Tibial artery (tissue), 4 donors: ENCODE measurements at regions not wholly inside any gene's neighbourhood (a gene's known extent, or its start where the extent isn't known, plus 50 kb on each side); places are given as distances from the start of the nearest gene placed in this dataset.

ENCODE experiments used
- DNase-seq, 2 donors: peaks; one replicate each; pipeline ENCODE4 v3.0.0-alpha.2; 2019
- H3K27ac ChIP-seq, 2 donors: fragments of 200-600 bp; sonication (generic) in 1 of 2; 1 replicate in 1 of 2; 2 replicates in 1 of 2; pipeline ENCODE4 v1.5.1; 2018 to 2019; ENCODE audit warnings: mild to moderate bottlenecking in 1 of 2
- H3K27me3 ChIP-seq, 2 donors: fragments of 200-600 bp; sonication (generic) in 1 of 2; one replicate each; pipeline versions ENCODE4 v1.5.1 to v1.6.0; 2016 to 2019
- H3K36me3 ChIP-seq, 3 donors: fragments of 200-600 bp; sonication (generic) in 2 of 3; one replicate each; pipeline ENCODE4 v1.5.1; 2016 to 2019; ENCODE audit warnings: mild to moderate bottlenecking in 2 of 3
- H3K4me1 ChIP-seq, 4 donors: fragments of 200-600 bp; sonication (generic) in 2 of 4; 1 replicate in 3 of 4; 2 replicates in 1 of 4; pipeline ENCODE4 v1.5.1; 2016 to 2019
- H3K4me3 ChIP-seq, 2 donors: fragments of 200-600 bp; sonication (generic) in 1 of 2; 1 replicate in 1 of 2; 2 replicates in 1 of 2; pipeline ENCODE4 v1.5.1; 2018 to 2019; ENCODE audit warnings: mild to moderate bottlenecking in 2 of 2
- H3K9me3 ChIP-seq, 3 donors: fragments of 200-600 bp; sonication (generic) in 1 of 3; one replicate each; pipeline ENCODE4 v1.5.1; 2016 to 2019
- CTCF ChIP-seq, 2 experiments: fragments of 200-600 bp in 1 of 2; fragments of 450-650 bp in 1 of 2; IDR thresholded peaks; one replicate each; pipeline ENCODE4 v1.5.1; 2017 to 2019; ENCODE audit warnings: antibody characterized with exemption in 2 of 2, mild to moderate bottlenecking in 1 of 2, moderate library complexity in 1 of 2
- intact Hi-C: fragments of 100-400 bp; cut with DNase I; formaldehyde crosslinking; loops from one replicate; pipeline ENCODE4 v1.15.0; 2023; ENCODE audit warnings: low total_unique reads

GRCh38 chr4:4913628-4914027 is 54.2 kb downstream of the MSX1 start:
- DNase-seq: no peak
- Histone ChIP-seq H3K27me3 (no peaks in the 10 kb centered on the region), H3K4me3 (no peak overlapping the region), H3K27ac (no peak overlapping the region), H3K4me1 (no peaks in the 10 kb centered on the region), H3K36me3 (no peaks in the 10 kb centered on the region), H3K9me3 (no peaks in the 10 kb centered on the region)
- intact Hi-C loops: no loop called here
- no peak for TF ChIP-seq CTCF (IDR thresholded peaks at IDR 0.05)

- H3K36me3 ChIP-seq: no peaks in the 10 kb centered on the region
- H3K4me3 ChIP-seq: no peak overlapping the region
- intact Hi-C loops: no loop called here
- no peaks in the 10 kb centered on the region for H3K4me1 ChIP-seq
- no peak overlapping the region for H3K27ac ChIP-seq
- H3K27me3 ChIP-seq: no peaks in the 10 kb centered on the region
- H3K9me3 ChIP-seq: no peaks in the 10 kb centered on the region
- DNase-seq: no peak
- TF ChIP-seq CTCF (IDR thresholded peaks at IDR 0.05): no peak
These were observed 54.8 kb downstream of the MSX1 start for GRCh38 chr4:4914059-4914820.

GRCh38 chr4:4914965-4915845 is 55.7 kb downstream of the MSX1 start:
- H3K27ac ChIP-seq: no peak overlapping the region
- intact Hi-C loops: no loop called here
- H3K4me3 ChIP-seq: no peak overlapping the region
- DNase-seq: no peak
- TF ChIP-seq CTCF (IDR thresholded peaks at IDR 0.05): no peak
- H3K4me1 ChIP-seq: no peaks in the 10 kb centered on the region
- H3K36me3 ChIP-seq: no peaks in the 10 kb centered on the region
- H3K27me3 ChIP-seq: no peaks in the 10 kb centered on the region
- no peaks in the 10 kb centered on the region for H3K9me3 ChIP-seq

GRCh38 chr4:4918067-4918466 is 58.6 kb downstream of the MSX1 start:
- TF ChIP-seq CTCF (IDR thresholded peaks at IDR 0.05): no peak
- no peaks in the 10 kb centered on the region for H3K9me3 ChIP-seq
- no peak overlapping the region for H3K27ac ChIP-seq
- H3K36me3 ChIP-seq: no peaks in the 10 kb centered on the region
- no peak overlapping the region for H3K4me3 ChIP-seq
- H3K27me3 ChIP-seq: no peaks in the 10 kb centered on the region
- DNase-seq: no peak
- no peaks in the 10 kb centered on the region for H3K4me1 ChIP-seq
- intact Hi-C loops: no loop called here

GRCh38 chr4:4919927-4920326 is 60.5 kb downstream of the MSX1 start:
- Histone ChIP-seq H3K27ac (no peak overlapping the region), H3K4me3 (no peak overlapping the region), H3K36me3 (no peaks in the 10 kb centered on the region), H3K27me3 (no peaks in the 10 kb centered on the region), H3K4me1 (no peaks in the 10 kb centered on the region), H3K9me3 (no peaks in the 10 kb centered on the region)
- intact Hi-C loops: no loop called here
- no peak for TF ChIP-seq CTCF (IDR thresholded peaks at IDR 0.05)
- peak; percentile 49 to 73 for DNase-seq
